Colonic mucosa (tissue), 4 donors: ENCODE measurements at regions not wholly inside any gene's neighbourhood (a gene's known extent, or its start where the extent isn't known, plus 50 kb on each side); places are given as distances from the start of the nearest gene placed in this dataset.

Experiments
- DNase-seq: peaks from one replicate; pipeline ENCODE4 v3.0.0-alpha.2; 2020
- H3K27ac ChIP-seq: fragments of 200-600 bp; one replicate; pipeline ENCODE4 v1.8.0; 2021
- H3K27me3 ChIP-seq: fragments of 200-600 bp; one replicate; pipeline ENCODE4 v1.8.0; 2021
- H3K36me3 ChIP-seq: fragments of 200-600 bp; one replicate; pipeline ENCODE4 v1.8.0; 2021
- H3K4me1 ChIP-seq: fragments of 200-600 bp; one replicate; pipeline ENCODE4 v1.8.0; 2021; ENCODE audit warnings: mild to moderate bottlenecking
- H3K4me3 ChIP-seq: fragments of 200-600 bp; one replicate; pipeline ENCODE4 v1.8.0; 2021
- H3K9ac ChIP-seq, 2 donors: one replicate each; pipeline ENCODE4 v1.7.0; 2013; ENCODE audit warnings: control low read depth in 2 of 2, low read depth in 2 of 2, low read length in 2 of 2
- H3K9me3 ChIP-seq: fragments of 200-600 bp; one replicate; pipeline ENCODE4 v1.8.0; 2021
- intact Hi-C: fragments of 100-400 bp; cut with DNase I; formaldehyde crosslinking; loops from one replicate; pipeline ENCODE4 v1.14.1; 2022
- TF ChIP-seq, protein P1 (sequence below): fragments of 200-600 bp; IDR thresholded peaks from one replicate; pipeline ENCODE4 v1.8.0; 2022; ENCODE audit warnings: antibody characterized with exemption, mild to moderate bottlenecking
- donor health status: healthy.
- donor health status: DM: no; HTN: no; CAD: no.
- donor health status: DM: no; HTN: no; CAD: no.

DNA sequence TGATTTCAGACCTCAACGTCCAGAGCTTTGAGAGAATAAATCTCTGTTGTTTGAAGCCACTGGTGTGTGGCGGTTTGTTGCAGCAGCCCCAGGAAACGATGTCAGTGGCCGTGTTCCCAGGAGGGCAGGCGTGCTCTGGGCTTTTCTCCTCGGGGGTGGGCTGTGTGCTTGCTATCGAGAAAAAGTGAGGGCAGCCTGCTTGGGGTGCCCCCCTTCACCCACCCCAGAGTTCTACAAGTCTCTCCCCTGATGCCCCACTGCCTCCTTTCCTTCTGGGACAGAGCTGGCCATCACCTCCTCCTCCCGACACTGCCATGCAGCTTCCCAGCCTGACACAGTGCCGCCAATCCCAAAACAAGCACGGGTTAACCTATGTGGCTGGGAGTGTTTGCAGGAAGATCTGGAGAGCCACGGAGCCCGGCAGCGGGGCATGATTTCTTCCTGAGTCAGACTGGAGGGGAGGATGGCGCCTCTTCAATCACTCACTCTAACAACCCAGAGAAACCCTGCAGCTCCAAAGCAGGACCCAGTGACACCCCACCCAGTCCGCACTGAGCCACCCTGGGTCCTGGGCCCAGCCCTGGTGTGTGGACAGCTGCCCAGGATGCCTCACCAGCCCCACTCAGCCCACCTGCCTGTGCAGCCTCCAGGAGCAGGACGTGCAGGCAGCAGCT lies 213.7 kb upstream of the RAB6C start:
- Histone ChIP-seq H3K27me3 (no peaks in the 10 kb centered on the region), H3K9ac (no peak overlapping the region), H3K9me3 (no peaks in the 10 kb centered on the region), H3K4me3 (no peak overlapping the region), H3K36me3 (no peaks in the 10 kb centered on the region), H3K27ac (no peak overlapping the region), H3K4me1 (no peaks in the 10 kb centered on the region)
- TF ChIP-seq, protein P1, sequence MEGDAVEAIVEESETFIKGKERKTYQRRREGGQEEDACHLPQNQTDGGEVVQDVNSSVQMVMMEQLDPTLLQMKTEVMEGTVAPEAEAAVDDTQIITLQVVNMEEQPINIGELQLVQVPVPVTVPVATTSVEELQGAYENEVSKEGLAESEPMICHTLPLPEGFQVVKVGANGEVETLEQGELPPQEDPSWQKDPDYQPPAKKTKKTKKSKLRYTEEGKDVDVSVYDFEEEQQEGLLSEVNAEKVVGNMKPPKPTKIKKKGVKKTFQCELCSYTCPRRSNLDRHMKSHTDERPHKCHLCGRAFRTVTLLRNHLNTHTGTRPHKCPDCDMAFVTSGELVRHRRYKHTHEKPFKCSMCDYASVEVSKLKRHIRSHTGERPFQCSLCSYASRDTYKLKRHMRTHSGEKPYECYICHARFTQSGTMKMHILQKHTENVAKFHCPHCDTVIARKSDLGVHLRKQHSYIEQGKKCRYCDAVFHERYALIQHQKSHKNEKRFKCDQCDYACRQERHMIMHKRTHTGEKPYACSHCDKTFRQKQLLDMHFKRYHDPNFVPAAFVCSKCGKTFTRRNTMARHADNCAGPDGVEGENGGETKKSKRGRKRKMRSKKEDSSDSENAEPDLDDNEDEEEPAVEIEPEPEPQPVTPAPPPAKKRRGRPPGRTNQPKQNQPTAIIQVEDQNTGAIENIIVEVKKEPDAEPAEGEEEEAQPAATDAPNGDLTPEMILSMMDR, result no peak
- no peak for DNase-seq
- intact Hi-C loops, result no loop called here

DNA sequence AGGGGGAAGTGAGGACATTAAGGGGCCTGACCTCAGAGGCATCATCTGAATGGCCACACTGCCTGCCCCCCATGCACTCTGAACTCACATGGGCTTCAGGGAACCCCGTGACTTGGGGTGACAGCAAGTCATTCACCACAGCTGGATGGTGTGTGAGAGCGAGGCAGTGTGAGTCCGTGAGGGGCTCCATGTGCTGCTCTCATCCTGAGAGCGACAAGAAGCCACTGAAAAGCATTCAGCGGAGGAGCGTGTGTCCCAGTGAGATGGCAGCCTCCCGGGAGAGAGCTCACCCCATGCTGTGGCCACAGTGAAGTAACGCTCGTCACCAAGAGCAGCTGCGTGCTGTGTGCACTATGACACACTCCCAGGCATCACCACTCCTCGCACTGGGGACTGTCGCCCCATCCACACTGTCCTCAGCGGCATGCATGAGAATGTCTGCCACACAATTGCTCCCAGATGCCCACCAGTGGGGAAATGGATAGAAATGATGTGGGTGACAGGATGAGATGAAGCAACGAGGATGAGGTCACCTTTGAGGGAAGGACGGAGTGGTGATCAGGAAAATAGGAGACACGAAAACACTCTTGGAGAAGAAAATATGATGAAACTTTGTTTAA lies 213.0 kb upstream of the RAB6C start:
- intact Hi-C loops, result no loop called here
- DNase-seq, result no peak
- Histone ChIP-seq H3K27me3 (no peaks in the 10 kb centered on the region), H3K9ac (no peak overlapping the region), H3K4me3 (no peak overlapping the region), H3K36me3 (no peaks in the 10 kb centered on the region), H3K27ac (no peak overlapping the region), H3K4me1 (no peaks in the 10 kb centered on the region), H3K9me3 (no peaks in the 10 kb centered on the region)
- TF ChIP-seq, protein P1, result no peak

DNA sequence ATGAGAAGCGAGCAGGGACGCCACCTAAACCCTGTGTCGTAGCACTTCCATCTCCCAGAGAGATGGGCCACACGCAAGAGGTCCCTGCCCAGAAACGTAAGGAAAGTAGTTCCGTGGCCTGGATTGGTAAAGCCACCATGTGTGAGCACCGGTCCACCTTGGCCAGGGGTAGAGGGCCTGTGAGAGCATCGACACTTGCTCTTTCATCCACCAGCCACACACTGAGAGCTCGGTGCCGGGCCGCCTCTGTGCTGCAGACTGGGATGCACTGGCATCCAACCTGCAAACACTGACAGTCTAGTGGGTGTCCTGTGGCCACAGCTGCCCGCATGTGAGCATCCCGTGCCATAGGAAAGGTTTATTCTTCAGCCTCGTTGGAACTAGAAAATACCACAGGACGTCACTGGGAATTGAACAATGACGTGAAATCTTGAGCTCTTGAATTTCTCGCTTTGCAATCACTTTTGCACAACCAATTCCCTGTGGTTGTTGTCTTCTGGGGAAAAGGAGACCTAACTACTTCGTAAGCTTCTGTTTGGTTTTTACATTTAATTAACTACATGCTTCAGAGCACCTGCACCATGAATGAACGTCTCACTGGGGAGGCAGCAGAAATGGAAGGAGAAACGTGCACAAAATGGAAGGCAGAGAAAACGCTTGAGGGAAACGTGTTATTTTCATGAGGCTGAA lies 212.0 kb upstream of the RAB6C start:
- H3K27ac ChIP-seq, result no peak overlapping the region
- no peaks in the 10 kb centered on the region for H3K9me3 ChIP-seq
- TF ChIP-seq, protein P1, result no peak
- H3K4me3 ChIP-seq, result no peak overlapping the region
- no peaks in the 10 kb centered on the region for H3K27me3 ChIP-seq
- no peaks in the 10 kb centered on the region for H3K36me3 ChIP-seq
- H3K4me1 ChIP-seq, result no peaks in the 10 kb centered on the region
- DNase-seq, result no peak
- H3K9ac ChIP-seq, result no peak overlapping the region
- intact Hi-C loops, result no loop called here

DNA sequence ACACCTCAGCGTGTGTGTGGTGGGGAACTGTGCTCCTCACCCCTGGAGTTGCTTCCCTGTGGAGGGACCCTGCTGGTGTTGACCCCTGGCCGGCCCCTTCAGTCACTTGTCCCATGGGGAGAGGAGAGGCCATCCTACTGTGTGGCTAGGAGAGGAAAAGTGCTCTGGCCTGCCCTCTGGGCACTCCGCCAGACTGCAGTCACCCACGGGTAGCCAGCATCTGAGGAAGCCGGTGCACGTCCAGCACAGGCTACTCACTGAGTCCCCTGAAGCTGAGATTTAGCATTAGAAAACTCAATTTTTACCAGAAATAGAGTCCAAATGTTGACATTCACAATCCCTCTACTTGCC lies 211.5 kb upstream of the RAB6C start:
- Histone ChIP-seq H3K4me3 (no peak overlapping the region), H3K9me3 (no peaks in the 10 kb centered on the region), H3K4me1 (no peaks in the 10 kb centered on the region), H3K9ac (no peak overlapping the region), H3K27me3 (no peaks in the 10 kb centered on the region), H3K27ac (no peak overlapping the region), H3K36me3 (no peaks in the 10 kb centered on the region)
- intact Hi-C loops, result no loop called here
- TF ChIP-seq, protein P1, result no peak
- DNase-seq, result no peak

DNA sequence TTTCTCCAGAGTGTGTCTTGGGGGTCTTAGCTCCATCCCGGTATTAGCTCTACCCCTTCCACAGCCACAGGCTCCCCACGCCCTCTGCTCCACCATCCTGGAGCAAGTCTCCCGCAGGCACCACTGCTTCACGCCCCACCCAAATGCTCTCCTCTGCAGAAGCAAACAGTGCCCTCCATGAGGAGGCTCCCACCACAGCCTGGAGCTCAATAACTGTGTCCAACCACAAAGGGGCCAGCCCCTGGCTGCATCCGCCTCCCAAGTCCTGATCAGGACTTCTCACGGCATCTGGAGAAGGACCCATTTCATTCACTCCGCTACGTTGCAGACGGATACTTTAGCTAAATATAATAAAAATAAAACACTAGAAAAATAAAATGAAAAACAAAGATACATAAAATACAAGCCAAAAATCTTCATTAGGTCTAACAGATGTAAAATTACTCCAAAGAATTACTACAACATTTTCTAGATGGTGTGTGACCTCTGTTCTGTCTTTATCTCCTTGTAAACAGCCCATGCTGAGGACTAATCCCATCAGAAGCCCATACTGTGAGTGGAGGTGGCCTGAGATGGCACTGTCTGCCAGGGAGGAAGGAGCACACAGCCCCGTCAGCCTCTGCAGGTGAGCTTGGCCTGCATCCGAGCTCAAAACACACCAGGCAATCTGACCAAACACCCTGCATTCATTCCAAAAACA lies 210.8 kb upstream of the RAB6C start:
- DNase-seq, result no peak
- Histone ChIP-seq H3K9me3 (no peaks in the 10 kb centered on the region), H3K36me3 (no peaks in the 10 kb centered on the region), H3K9ac (no peak overlapping the region), H3K4me3 (no peak overlapping the region), H3K4me1 (no peaks in the 10 kb centered on the region), H3K27me3 (no peaks in the 10 kb centered on the region), H3K27ac (no peak overlapping the region)
- TF ChIP-seq, protein P1, result no peak
- intact Hi-C loops, result no loop called here
